ENCODE measurements at regions not wholly inside any gene's neighbourhood (a gene's known extent, or its start where the extent isn't known, plus 50 kb on each side); places are given as distances from the start of the nearest gene placed in this dataset.

- TF ChIP-seq CTCF (conservative IDR thresholded peaks at IDR 0.05; ENCODE audit: low read length): no peak
- TF ChIP-seq EZH2phosphoT487 (IDR thresholded peaks at IDR 0.05; ENCODE audit: borderline replicate concordance, low read depth, low read length): no peak
Measured at GRCh38 chr7:45986355-45987298, 65.6 kb upstream of the IGFBP3 start.
